KMS-11 (cell line): ENCODE measurements at regions not wholly inside any gene's neighbourhood (a gene's known extent, or its start where the extent isn't known, plus 50 kb on each side); places are given as distances from the start of the nearest gene placed in this dataset.

Experiments used
- H2AFZ ChIP-seq: fragments of 200-600 bp; sonication (generic); 2 replicates; pipeline ENCODE4 v1.6.1; 2016; ENCODE audit warnings: antibody characterized with exemption, mixed run types, low read depth
- H3K27ac ChIP-seq: fragments of 200-600 bp; sonication (generic); 2 replicates; pipeline ENCODE4 v1.6.1; 2016; ENCODE audit warnings: mild to moderate bottlenecking, mixed run types
- H3K27me3 ChIP-seq: fragments of 200-600 bp; sonication (generic); 2 replicates; pipeline ENCODE4 v1.6.1; 2017; ENCODE audit warnings: mild to moderate bottlenecking, low read depth, mixed run types, moderate library complexity; ENCODE audit not compliant: insufficient read depth
- H3K36me3 ChIP-seq: fragments of 200-600 bp; sonication (generic); 2 replicates; pipeline ENCODE4 v1.6.1; 2017; ENCODE audit warnings: mild to moderate bottlenecking, mixed run types; ENCODE audit not compliant: insufficient read depth
- H3K4me1 ChIP-seq: fragments of 200-600 bp; sonication (generic); 2 replicates; pipeline ENCODE4 v1.6.1; 2016; ENCODE audit warnings: mild to moderate bottlenecking, low read depth, mixed run types; ENCODE audit not compliant: poor library complexity, severe bottlenecking
- H3K4me2 ChIP-seq: fragments of 200-600 bp; sonication (generic); 2 replicates; pipeline ENCODE4 v1.7.0; 2016; ENCODE audit warnings: mild to moderate bottlenecking, mixed run types
- H3K4me3 ChIP-seq: fragments of 200-600 bp; sonication (generic); IDR thresholded peaks from 2 replicates; pipeline ENCODE4 v1.6.1; 2017; ENCODE audit warnings: low read depth, low read length, mixed read lengths; ENCODE audit not compliant: insufficient read depth
- H3K79me2 ChIP-seq: fragments of 200-600 bp; sonication (generic); 2 replicates; pipeline ENCODE4 v1.6.1; 2016; ENCODE audit warnings: low read depth, mixed run types; ENCODE audit not compliant: insufficient read depth
- H3K9ac ChIP-seq: fragments of 200-600 bp; sonication (generic); 2 replicates; pipeline ENCODE4 v1.6.1; 2016; ENCODE audit warnings: mild to moderate bottlenecking, mixed run types
- H4K20me1 ChIP-seq: fragments of 200-600 bp; sonication (generic); 2 replicates; pipeline ENCODE4 v1.6.1; 2016; ENCODE audit warnings: mild to moderate bottlenecking, mixed run types; ENCODE audit not compliant: insufficient read depth
- TF ChIP-seq, protein P1 (sequence below): fragments of 200-600 bp; sonication (generic); conservative IDR thresholded peaks from 2 replicates; pipeline ENCODE4 v1.6.1; 2017; ENCODE audit warnings: low read depth, mild to moderate bottlenecking, antibody characterized with exemption, low read length, moderate library complexity, mixed read lengths

DNA sequence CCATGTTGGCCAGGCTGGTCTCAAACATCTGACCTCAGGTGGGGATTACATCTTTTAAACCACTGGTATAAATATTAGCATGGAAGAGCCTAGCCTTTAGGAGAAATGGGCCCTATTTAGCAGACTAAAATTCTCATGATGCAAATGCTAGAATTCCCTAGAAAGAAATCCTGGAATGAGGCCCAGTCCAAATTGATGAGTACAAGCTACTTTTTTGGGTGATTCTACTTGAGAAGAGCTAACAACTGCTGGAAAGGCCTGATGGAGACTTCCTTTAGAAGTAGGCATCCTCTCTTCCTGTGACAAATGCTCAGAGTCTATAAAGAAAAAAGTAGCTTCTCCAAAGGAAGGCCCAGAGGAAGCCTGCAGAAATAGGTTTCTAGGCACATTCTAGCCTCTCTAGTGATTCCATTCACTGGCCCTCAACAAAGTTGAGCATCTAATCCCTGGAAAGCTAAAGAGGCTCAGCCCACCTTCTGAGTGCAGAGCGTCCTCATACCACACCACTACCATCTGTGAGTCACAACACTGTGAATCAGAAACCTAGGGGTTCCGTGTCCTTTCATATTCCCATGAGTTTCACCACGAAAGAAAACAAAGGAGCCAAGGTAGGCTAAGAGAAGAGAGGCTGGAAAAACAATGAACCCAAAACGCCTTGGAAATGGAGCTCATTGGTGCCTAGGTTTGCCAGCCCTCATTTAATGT lies 183.1 kb downstream of the C1D start:
- Histone ChIP-seq H4K20me1 (no peaks in the 10 kb centered on the region), H3K36me3 (no peaks in the 10 kb centered on the region), H3K79me2 (no peaks in the 10 kb centered on the region), H3K4me2 (no peak overlapping the region), H3K27ac (no peak overlapping the region), H3K9ac (no peak overlapping the region), H3K4me1 (no peaks in the 10 kb centered on the region), H2AFZ (no peak overlapping the region), H3K4me3 (no peak overlapping the region), H3K27me3 (no peaks in the 10 kb centered on the region)
- TF ChIP-seq, protein P1, sequence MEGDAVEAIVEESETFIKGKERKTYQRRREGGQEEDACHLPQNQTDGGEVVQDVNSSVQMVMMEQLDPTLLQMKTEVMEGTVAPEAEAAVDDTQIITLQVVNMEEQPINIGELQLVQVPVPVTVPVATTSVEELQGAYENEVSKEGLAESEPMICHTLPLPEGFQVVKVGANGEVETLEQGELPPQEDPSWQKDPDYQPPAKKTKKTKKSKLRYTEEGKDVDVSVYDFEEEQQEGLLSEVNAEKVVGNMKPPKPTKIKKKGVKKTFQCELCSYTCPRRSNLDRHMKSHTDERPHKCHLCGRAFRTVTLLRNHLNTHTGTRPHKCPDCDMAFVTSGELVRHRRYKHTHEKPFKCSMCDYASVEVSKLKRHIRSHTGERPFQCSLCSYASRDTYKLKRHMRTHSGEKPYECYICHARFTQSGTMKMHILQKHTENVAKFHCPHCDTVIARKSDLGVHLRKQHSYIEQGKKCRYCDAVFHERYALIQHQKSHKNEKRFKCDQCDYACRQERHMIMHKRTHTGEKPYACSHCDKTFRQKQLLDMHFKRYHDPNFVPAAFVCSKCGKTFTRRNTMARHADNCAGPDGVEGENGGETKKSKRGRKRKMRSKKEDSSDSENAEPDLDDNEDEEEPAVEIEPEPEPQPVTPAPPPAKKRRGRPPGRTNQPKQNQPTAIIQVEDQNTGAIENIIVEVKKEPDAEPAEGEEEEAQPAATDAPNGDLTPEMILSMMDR: no peak

DNA sequence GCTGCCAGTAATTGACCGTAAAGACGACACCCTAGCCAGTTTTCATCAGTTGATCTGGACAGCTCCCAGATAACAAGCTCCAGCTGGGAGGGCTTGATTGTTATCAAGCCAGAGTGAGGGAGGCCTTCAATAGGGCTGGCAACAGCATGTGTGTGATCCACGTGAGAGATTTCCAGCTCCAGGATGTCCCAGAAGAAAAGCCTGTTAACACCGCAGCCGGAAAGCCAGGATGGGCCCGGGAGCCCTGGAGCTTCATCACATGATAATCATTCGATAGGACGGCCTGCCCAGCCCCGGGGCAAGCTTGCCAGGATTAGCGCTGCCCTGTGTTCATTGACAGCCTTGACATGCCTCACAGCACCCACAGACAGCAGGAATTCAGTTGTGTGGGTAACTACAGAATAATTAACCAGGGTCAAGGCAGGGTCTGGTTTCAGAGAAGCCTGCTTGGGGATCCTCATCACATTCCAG lies 182.5 kb downstream of the C1D start:
- Histone ChIP-seq H3K9ac (no peak overlapping the region), H3K27me3 (no peaks in the 10 kb centered on the region), H2AFZ (no peak overlapping the region), H3K4me2 (no peak overlapping the region), H3K4me1 (no peaks in the 10 kb centered on the region), H3K79me2 (no peaks in the 10 kb centered on the region), H3K4me3 (no peak overlapping the region), H4K20me1 (no peaks in the 10 kb centered on the region), H3K27ac (no peak overlapping the region), H3K36me3 (no peaks in the 10 kb centered on the region)
- TF ChIP-seq, protein P1: no peak

DNA sequence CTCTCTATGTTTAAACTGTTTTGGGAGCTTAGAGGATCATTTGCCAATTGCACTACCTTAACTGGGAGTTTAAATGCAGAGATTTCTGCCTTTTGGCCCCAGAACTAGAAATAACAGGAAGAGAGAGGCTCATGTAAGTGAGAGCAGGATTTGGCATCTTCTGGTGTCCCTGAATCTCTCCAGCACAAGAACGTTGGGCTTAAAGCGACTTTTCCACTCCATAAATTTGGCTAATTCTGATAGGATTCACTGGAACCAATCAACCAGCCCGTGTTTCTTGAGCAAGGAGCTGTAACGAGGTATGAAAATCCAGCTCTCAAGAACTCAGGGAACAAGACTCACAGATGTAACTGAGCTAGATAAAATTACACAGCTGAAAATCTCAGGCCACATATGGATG lies 181.0 kb downstream of the C1D start:
- Histone ChIP-seq H3K79me2 (no peaks in the 10 kb centered on the region), H3K36me3 (no peaks in the 10 kb centered on the region), H3K4me2 (no peak overlapping the region), H3K9ac (no peak overlapping the region), H3K4me1 (no peaks in the 10 kb centered on the region), H2AFZ (no peak overlapping the region), H3K27ac (no peak overlapping the region), H3K4me3 (no peak overlapping the region), H3K27me3 (no peaks in the 10 kb centered on the region), H4K20me1 (no peaks in the 10 kb centered on the region)
- TF ChIP-seq, protein P1: no peak

DNA sequence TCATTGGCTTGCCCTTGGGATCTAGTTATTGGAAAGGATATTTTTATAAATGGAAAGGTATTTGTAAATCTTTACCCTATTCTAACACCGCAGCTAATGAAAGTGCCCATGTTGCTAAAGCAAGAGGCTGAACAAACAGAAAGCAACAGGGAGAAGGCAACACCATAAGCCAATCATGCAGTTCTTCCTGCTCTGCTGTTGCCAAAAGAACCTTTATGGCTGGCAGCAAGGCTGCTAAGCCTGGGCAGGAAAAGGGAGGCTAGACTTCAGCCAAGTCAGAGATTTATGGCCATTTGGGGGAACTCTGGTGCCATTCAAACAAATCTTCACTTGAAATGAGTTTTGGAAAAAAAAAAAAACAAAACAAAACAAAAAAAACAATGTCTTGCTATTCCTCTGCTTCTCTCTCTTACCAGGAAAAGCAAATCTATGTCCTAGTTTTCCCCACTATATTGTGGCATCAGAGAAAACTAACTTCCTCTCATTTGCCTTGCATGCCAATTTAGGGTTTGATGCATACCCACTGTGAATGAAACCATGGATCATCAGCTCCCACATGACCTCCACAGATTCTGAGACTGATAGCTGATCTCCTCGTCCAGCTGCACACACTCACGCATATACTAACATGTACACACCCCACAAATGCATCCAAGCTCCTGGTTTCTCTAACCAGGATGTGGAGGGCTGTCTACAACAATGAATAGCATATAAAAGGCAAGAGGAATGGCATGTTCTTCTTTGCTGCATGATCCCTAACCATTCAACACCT lies 179.3 kb downstream of the C1D start:
- Histone ChIP-seq H3K36me3 (no peaks in the 10 kb centered on the region), H2AFZ (no peak overlapping the region), H3K4me1 (no peaks in the 10 kb centered on the region), H3K27me3 (no peaks in the 10 kb centered on the region), H4K20me1 (no peaks in the 10 kb centered on the region), H3K79me2 (no peaks in the 10 kb centered on the region), H3K9ac (no peak overlapping the region), H3K4me2 (no peak overlapping the region), H3K4me3 (no peak overlapping the region), H3K27ac (no peak overlapping the region)
- TF ChIP-seq, protein P1: no peak
